Spleen (tissue), 7 donors: ENCODE measurements at regions not wholly inside any gene's neighbourhood (a gene's known extent, or its start where the extent isn't known, plus 50 kb on each side); places are given as distances from the start of the nearest gene placed in this dataset.

Experiments
- POLR2A ChIP-seq, 3 donors: fragments of 450-650 bp; IDR thresholded peaks; one replicate each; pipeline ENCODE4 v1.5.1; 2017; ENCODE audit warnings: antibody characterized with exemption in 3 of 3, mild to moderate bottlenecking in 1 of 3
- POLR2AphosphoS5 ChIP-seq, 3 donors: sonication (generic); formaldehyde crosslinking; IDR thresholded peaks; one replicate each; pipeline ENCODE4 v1.5.1; 2017; ENCODE audit warnings: antibody characterized with exemption in 3 of 3
- TF ChIP-seq, protein P1 (sequence below), 11 experiments: fragments of 200-600 bp in 7 of 11; fragments of 450-650 bp in 4 of 11; sonication (generic) in 4 of 11; IDR thresholded peaks in 8 of 11; conservative IDR thresholded peaks in 3 of 11; 1 replicate in 7 of 11; 2 replicates in 4 of 11; pipeline versions ENCODE4 v1.4.0 to v1.8.0; 2016 to 2021; ENCODE audit warnings: antibody characterized with exemption in 11 of 11, inconsistent platforms in 4 of 11, mild to moderate bottlenecking in 1 of 11
- donor health status: DM: no; HTN: no; CAD: no; lungs with moderate emphysema.
- donor health status: DM: no; HTN: no; CAD: no.
- donor health status: DM: no; HTN: no; CAD: no.

DNA sequence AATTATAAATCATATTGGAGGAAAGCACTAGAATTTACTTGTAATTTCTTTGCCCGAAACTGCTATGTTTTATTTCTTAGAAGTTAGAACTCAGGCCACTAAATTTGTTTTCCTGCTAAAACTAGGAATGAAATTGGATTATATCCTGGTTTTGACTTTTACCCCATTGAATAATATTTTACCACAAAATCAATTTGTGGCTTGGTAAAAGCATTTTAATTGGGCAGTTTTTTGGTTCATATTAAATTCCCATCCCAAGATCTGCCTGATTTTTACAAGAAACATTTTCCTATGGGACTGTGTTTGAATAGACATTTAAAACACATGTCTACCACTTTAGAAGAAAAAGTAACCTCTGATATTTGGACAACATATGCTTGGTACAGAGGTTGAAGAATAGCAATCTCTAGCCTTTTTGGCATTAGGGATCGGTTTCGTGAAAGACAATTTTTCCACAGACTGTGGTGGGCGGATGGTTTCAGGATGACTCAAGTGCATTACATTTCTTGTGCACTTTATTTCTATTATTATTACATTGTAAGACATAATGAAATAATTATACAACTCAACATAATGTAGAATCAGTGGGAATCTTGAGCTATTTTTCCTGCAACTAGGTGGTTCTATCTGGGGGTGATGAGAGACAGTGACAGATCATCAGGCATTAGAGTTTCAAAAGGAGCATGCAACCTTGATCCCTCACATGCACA lies 565.6 kb downstream of the PRR16 start:
- TF ChIP-seq, protein P1, sequence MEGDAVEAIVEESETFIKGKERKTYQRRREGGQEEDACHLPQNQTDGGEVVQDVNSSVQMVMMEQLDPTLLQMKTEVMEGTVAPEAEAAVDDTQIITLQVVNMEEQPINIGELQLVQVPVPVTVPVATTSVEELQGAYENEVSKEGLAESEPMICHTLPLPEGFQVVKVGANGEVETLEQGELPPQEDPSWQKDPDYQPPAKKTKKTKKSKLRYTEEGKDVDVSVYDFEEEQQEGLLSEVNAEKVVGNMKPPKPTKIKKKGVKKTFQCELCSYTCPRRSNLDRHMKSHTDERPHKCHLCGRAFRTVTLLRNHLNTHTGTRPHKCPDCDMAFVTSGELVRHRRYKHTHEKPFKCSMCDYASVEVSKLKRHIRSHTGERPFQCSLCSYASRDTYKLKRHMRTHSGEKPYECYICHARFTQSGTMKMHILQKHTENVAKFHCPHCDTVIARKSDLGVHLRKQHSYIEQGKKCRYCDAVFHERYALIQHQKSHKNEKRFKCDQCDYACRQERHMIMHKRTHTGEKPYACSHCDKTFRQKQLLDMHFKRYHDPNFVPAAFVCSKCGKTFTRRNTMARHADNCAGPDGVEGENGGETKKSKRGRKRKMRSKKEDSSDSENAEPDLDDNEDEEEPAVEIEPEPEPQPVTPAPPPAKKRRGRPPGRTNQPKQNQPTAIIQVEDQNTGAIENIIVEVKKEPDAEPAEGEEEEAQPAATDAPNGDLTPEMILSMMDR (IDR thresholded peaks at IDR 0.05 in 8 of 11, conservative IDR thresholded peaks at IDR 0.05 in 3 of 11): no peak
- TF ChIP-seq POLR2A (IDR thresholded peaks at IDR 0.05) (no peak), POLR2AphosphoS5 (IDR thresholded peaks at IDR 0.05) (no peak)
